ENCODE measurements at regions not wholly inside any gene's neighbourhood (a gene's known extent, or its start where the extent isn't known, plus 50 kb on each side); places are given as distances from the start of the nearest gene placed in this dataset.

DNA sequence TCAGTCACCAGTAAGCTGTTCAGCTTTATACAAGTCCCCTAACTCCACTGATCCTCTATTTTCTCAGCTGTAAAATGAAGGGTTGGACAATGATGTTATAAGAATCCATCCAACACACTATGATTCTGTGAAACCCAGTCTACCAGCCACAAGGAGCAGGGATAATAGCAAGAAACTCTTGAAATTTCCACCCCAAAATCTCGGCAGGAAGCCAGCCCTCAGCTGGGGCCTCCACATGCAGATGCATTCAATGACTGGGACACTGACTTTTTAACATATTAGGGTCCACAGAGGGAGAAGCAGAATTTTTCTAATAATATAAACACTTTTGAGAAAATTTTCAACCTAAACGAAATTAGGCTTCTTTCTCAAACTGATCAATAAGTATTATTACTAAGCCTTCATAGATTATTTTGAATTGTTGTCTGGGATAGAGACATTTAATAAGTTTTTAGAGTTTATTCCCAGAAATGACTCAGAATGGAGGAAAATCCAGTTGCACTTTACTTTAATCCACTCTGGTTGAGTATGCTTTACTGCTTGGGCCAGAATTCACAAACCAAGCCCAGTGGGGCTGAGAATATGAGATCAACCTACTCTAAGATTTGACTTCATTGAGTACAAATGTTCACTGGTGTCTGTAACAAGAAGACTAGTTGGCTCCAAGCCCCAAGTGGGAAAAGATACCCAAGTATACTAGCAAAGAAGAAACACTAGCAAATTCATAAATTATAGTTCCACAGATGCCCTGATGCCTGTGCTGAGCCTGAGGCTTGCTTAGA lies 168.6 kb downstream of the C7orf25 start:
- Histone ChIP-seq H3K4me3 (no peak overlapping the region), H3K9ac (ENCODE audit: low read depth in 2 of 2, low read length in 2 of 2) (no peak overlapping the region), H3K27ac (no peak overlapping the region), H3K27me3 (no peaks in the 10 kb centered on the region), H3K4me1 (no peaks in the 10 kb centered on the region), H3K36me3 (no peaks in the 10 kb centered on the region), H3K9me3 (no peaks in the 10 kb centered on the region)
- intact Hi-C loops (cut with DNase I): no loop called here
- no peak for DNase-seq
- TF ChIP-seq, protein P1, sequence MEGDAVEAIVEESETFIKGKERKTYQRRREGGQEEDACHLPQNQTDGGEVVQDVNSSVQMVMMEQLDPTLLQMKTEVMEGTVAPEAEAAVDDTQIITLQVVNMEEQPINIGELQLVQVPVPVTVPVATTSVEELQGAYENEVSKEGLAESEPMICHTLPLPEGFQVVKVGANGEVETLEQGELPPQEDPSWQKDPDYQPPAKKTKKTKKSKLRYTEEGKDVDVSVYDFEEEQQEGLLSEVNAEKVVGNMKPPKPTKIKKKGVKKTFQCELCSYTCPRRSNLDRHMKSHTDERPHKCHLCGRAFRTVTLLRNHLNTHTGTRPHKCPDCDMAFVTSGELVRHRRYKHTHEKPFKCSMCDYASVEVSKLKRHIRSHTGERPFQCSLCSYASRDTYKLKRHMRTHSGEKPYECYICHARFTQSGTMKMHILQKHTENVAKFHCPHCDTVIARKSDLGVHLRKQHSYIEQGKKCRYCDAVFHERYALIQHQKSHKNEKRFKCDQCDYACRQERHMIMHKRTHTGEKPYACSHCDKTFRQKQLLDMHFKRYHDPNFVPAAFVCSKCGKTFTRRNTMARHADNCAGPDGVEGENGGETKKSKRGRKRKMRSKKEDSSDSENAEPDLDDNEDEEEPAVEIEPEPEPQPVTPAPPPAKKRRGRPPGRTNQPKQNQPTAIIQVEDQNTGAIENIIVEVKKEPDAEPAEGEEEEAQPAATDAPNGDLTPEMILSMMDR (IDR thresholded peaks at IDR 0.05): no peak

DNA sequence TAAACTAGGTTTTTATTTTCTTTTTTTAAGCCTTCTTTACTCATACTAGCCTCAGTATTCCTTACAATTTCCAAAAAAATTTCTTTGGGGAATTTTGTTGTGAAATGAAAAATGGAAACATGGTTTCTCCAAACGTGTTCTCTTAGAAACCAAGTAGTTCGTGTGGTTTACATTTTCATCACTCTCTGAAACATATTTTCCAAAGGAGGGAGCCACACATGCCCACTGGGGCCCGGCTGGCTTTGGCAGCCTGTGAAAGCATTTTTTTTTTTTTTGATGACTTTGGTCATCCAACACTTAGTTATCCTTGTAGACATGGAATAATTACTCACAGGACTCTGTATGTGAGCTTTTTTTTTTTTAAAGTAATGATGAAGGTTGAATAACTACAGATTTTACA lies 169.6 kb downstream of the C7orf25 start:
- Histone ChIP-seq H3K4me3 (no peak overlapping the region), H3K27ac (no peak overlapping the region), H3K4me1 (no peaks in the 10 kb centered on the region), H3K9ac (ENCODE audit: low read depth in 2 of 2, low read length in 2 of 2) (no peak overlapping the region), H3K36me3 (no peaks in the 10 kb centered on the region), H3K9me3 (no peaks in the 10 kb centered on the region), H3K27me3 (no peaks in the 10 kb centered on the region)
- no peak for DNase-seq
- intact Hi-C loops (cut with DNase I): no loop called here
- TF ChIP-seq, protein P1 (IDR thresholded peaks at IDR 0.05): no peak

DNA sequence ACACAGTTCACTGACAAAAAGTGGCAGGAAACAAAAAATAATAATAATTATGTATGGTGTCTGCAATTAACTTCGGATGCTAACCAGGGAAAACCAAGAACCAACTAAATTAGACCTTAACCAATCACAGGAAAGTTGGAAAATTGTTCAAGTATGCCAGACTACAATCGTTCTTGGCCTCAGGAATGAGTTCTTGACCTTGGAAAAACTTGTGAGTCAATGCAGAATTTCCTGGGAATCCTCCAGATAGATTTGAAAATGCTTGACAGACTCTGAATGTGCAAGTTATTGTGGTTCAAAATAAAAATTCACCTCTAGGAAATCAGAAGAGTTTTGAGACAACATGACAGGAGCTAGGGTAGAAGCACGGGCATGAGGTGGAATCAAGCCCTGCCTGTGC lies 171.5 kb downstream of the C7orf25 start:
- DNase-seq: no peak
- Histone ChIP-seq H3K27me3 (no peaks in the 10 kb centered on the region), H3K27ac (no peak overlapping the region), H3K4me3 (no peak overlapping the region), H3K9me3 (no peaks in the 10 kb centered on the region), H3K9ac (ENCODE audit: low read depth in 2 of 2, low read length in 2 of 2) (no peak overlapping the region), H3K36me3 (no peaks in the 10 kb centered on the region), H3K4me1 (no peaks in the 10 kb centered on the region)
- TF ChIP-seq, protein P1 (IDR thresholded peaks at IDR 0.05): no peak
- intact Hi-C loops (cut with DNase I): no loop called here

DNA sequence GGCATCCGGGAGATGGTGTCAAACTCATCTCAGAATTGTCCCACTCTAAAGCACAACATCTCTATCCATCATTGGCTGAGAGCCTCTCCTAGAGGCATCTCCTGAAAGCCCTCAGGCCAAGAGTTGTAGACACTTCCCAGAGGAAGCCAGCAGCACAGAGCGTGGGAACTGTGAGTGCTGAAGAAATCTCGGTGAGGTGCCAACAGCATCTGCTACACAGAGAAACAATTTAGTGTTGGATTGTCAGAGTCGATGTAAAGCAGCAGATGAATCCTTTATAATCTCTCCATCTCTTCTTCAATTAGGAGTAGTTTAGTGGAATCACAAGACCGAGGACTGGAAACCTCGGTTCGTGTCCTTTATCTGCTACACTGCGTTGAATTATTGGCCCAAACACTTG lies 172.2 kb downstream of the C7orf25 start:
- TF ChIP-seq, protein P1 (IDR thresholded peaks at IDR 0.05): no peak
- DNase-seq: no peak
- H3K36me3 ChIP-seq: no peaks in the 10 kb centered on the region
- no peak overlapping the region for H3K4me3 ChIP-seq
- no peaks in the 10 kb centered on the region for H3K4me1 ChIP-seq
- H3K9ac ChIP-seq (ENCODE audit: low read depth in 2 of 2, low read length in 2 of 2): no peak overlapping the region
- no peaks in the 10 kb centered on the region for H3K9me3 ChIP-seq
- no peaks in the 10 kb centered on the region for H3K27me3 ChIP-seq
- intact Hi-C loops (cut with DNase I): no loop called here
- no peak overlapping the region for H3K27ac ChIP-seq

DNA sequence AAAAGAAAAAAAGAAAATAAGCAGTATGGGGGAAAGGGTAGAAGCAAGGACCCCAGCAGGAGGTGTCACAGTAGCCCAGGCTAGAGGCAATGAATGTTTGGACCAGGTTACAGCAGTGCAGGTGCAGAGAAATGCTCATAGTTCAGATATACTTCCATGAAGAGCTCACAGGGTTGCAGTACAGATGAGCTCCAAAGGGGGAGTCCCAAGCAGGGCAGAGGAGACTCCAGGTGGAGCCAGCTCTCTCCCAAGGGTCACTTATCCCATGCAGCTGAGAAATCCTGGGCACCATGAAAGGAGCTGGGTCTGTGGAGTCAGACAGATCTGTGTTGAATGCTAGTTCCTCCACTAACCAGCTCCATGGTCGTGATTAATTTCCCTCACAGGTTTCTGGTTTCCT lies 174.9 kb downstream of the C7orf25 start:
- no peak overlapping the region for H3K4me3 ChIP-seq
- H3K4me1 ChIP-seq: no peaks in the 10 kb centered on the region
- TF ChIP-seq, protein P1 (IDR thresholded peaks at IDR 0.05): no peak
- H3K27ac ChIP-seq: no peak overlapping the region
- intact Hi-C loops (cut with DNase I): no loop called here
- H3K36me3 ChIP-seq: no peaks in the 10 kb centered on the region
- no peaks in the 10 kb centered on the region for H3K27me3 ChIP-seq
- H3K9ac ChIP-seq (ENCODE audit: low read depth in 2 of 2, low read length in 2 of 2): no peak overlapping the region
- DNase-seq: no peak
- no peaks in the 10 kb centered on the region for H3K9me3 ChIP-seq

All from colonic mucosa (tissue), 4 donors.